Endothelial cell of umbilical vein (primary cell): ENCODE measurements at regions not wholly inside any gene's neighbourhood (a gene's known extent, or its start where the extent isn't known, plus 50 kb on each side); places are given as distances from the start of the nearest gene placed in this dataset.

Experiments used
- BruUV-seq: library from RNA; stranded (reverse); fragments of 400-500 nt; replicated peaks from 2 replicates; lab custom pipeline; 2021; lab: Mats Ljungman, UMichigan
- CTCF ChIA-PET: fragments of 300-600, 350-600 bp; sonication (Branson Sonifier 250); formaldehyde crosslinking; loops from one replicate; lab custom pipeline; 2021; ENCODE audit warnings: antibody characterized with exemption, inconsistent platforms; lab: Charles Lee
- POLR2A ChIA-PET: fragments of 300-600, 350-600 bp; sonication (Branson Sonifier 250); formaldehyde crosslinking; loops from one replicate; lab custom pipeline; 2021; ENCODE audit warnings: antibody characterized with exemption, inconsistent platforms; lab: Charles Lee
- DNase-seq: peaks from one replicate; pipeline ENCODE4 v3.0.0-alpha.2; 2011; ENCODE audit warnings: low read depth, low spot score
- FAIRE-seq: peaks from 2 replicates; lab custom pipeline; 2011; peaks lifted over from hg19 to GRCh38; lab: Jason Lieb, UNC
- H2AFZ ChIP-seq: 2 replicates; pipeline ENCODE4 v1.6.0; 2012; ENCODE audit warnings: low read depth, low read length, control low read depth, inconsistent platforms
- H3K27ac ChIP-seq: 2 replicates; pipeline ENCODE4 v1.5.1; 2011; ENCODE audit warnings: low read depth, mild to moderate bottlenecking, control low read depth, low read length, moderate library complexity; ENCODE audit not compliant: insufficient read depth
- H3K27me3 ChIP-seq, 2 experiments: 2 replicates each; pipeline versions ENCODE4 v1.6.0 to v1.6.1; 2011; ENCODE audit warnings: low read length in 2 of 2, mixed read lengths in 1 of 2; ENCODE audit not compliant: control insufficient read depth in 2 of 2, insufficient read depth in 2 of 2
- H3K36me3 ChIP-seq, 2 experiments: 2 replicates in 1 of 2; 3 replicates in 1 of 2; pipeline ENCODE4 v1.5.1; 2011; ENCODE audit warnings: low read length in 2 of 2, mild to moderate bottlenecking in 1 of 2, moderate library complexity in 1 of 2; ENCODE audit not compliant: control insufficient read depth in 2 of 2, insufficient read depth in 2 of 2; ENCODE audit errors: extremely low read depth in 1 of 2
- H3K4me1 ChIP-seq: 3 replicates; pipeline ENCODE4 v1.5.1; 2011; ENCODE audit warnings: mild to moderate bottlenecking, low read length; ENCODE audit not compliant: control insufficient read depth, insufficient read depth; ENCODE audit errors: extremely low read depth
- H3K4me2 ChIP-seq: 2 replicates; pipeline ENCODE4 v1.6.1; 2011; ENCODE audit warnings: low read length, control low read depth, mixed read lengths; ENCODE audit not compliant: insufficient read depth
- H3K4me3 ChIP-seq, 3 experiments: fragments of 200-600 bp in 1 of 3; sonication (generic), shearing (Covaris generic) in 1 of 3; replicated peaks in 1 of 3; 2 replicates each; pipeline ENCODE4 v1.5.1; 2011 to 2016; ENCODE audit warnings: control low read depth in 3 of 3, low read length in 3 of 3, mild to moderate bottlenecking in 2 of 3, inconsistent platforms in 1 of 3, low read depth in 1 of 3, moderate library complexity in 1 of 3; ENCODE audit not compliant: insufficient read depth in 1 of 3
- H3K79me2 ChIP-seq: 2 replicates; pipeline ENCODE4 v1.6.0; 2012; ENCODE audit warnings: low read length, inconsistent platforms; ENCODE audit not compliant: control insufficient read depth, insufficient read depth
- H3K9ac ChIP-seq: replicated peaks from 2 replicates; pipeline ENCODE3; 2011; ENCODE audit warnings: low read length, control low read depth; ENCODE audit not compliant: insufficient read depth; ENCODE audit errors: extremely low read depth
- H3K9me1 ChIP-seq: replicated peaks from 3 replicates; pipeline ENCODE4 v1.6.0; 2011; ENCODE audit warnings: mild to moderate bottlenecking, low read length; ENCODE audit not compliant: control insufficient read depth, insufficient read depth; ENCODE audit errors: extremely low read depth
- H3K9me3 ChIP-seq: replicated peaks from 2 replicates; pipeline ENCODE4 v1.5.1; 2012; ENCODE audit warnings: low read length, inconsistent platforms; ENCODE audit not compliant: control insufficient read depth, insufficient read depth
- H4K20me1 ChIP-seq: replicated peaks from 2 replicates; pipeline ENCODE3; 2011; ENCODE audit warnings: mild to moderate bottlenecking, low read length; ENCODE audit not compliant: control insufficient read depth, insufficient read depth; ENCODE audit errors: extremely low read depth
- EZH2 ChIP-seq: IDR thresholded peaks from 2 replicates; pipeline ENCODE4 v1.6.1; 2012; ENCODE audit warnings: borderline replicate concordance, low read depth, mild to moderate bottlenecking, moderate library complexity, low read length, inconsistent platforms; ENCODE audit not compliant: severe bottlenecking
- FOS ChIP-seq: IDR thresholded peaks from 2 replicates; pipeline ENCODE4 v1.6.1; 2011; ENCODE audit warnings: mild to moderate bottlenecking, low read length, moderate library complexity, borderline replicate concordance; ENCODE audit not compliant: insufficient read depth
- JUN ChIP-seq: IDR thresholded peaks from 2 replicates; pipeline ENCODE4 v1.6.1; 2011; ENCODE audit warnings: borderline replicate concordance, low read depth; ENCODE audit not compliant: insufficient read length, insufficient read depth
- MYC ChIP-seq: IDR thresholded peaks from one replicate; pipeline ENCODE4 v1.6.1; 2011; ENCODE audit warnings: mild to moderate bottlenecking, low read depth, low read length
- POLR2A ChIP-seq: IDR thresholded peaks from 2 replicates; pipeline ENCODE4 v1.6.1; 2012; ENCODE audit warnings: low read depth, mild to moderate bottlenecking, control low read depth, low read length
- POLR2AphosphoS5 ChIP-seq: IDR thresholded peaks from 2 replicates; pipeline ENCODE4 v1.6.1; 2012; ENCODE audit warnings: low read depth, mild to moderate bottlenecking, control low read depth, low read length, moderate library complexity; ENCODE audit not compliant: insufficient read depth
- dilution Hi-C: fragments of 300-500 bp; cut with MboI; formaldehyde crosslinking; loops from one replicate; pipeline ENCODE4 v1.15.0; 2019; ENCODE audit warnings: low sequenced_read_pairs; ENCODE audit not compliant: extremely low pct_ligation_motif_present
- intact Hi-C: fragments of 100-400 bp; cut with micrococcal nuclease; formaldehyde crosslinking; loops from one replicate; pipeline ENCODE4 v1.10.0; 2022
- TF ChIP-seq, protein P1 (sequence below): IDR thresholded peaks from 2 replicates; pipeline ENCODE4 v1.6.1; 2011; ENCODE audit not compliant: insufficient read depth, insufficient read length
- TF ChIP-seq, protein P2 (sequence below), 2 donors: IDR thresholded peaks; 1 replicate in 1 of 2; 2 replicates in 1 of 2; pipeline ENCODE4 v1.5.1; 2011; ENCODE audit warnings: low read length in 2 of 2, mild to moderate bottlenecking in 2 of 2, moderate library complexity in 2 of 2, control low read depth in 1 of 2, inconsistent platforms in 1 of 2, low read depth in 1 of 2; ENCODE audit not compliant: insufficient read depth in 1 of 2; ENCODE audit errors: extremely low read depth in 1 of 2

DNA sequence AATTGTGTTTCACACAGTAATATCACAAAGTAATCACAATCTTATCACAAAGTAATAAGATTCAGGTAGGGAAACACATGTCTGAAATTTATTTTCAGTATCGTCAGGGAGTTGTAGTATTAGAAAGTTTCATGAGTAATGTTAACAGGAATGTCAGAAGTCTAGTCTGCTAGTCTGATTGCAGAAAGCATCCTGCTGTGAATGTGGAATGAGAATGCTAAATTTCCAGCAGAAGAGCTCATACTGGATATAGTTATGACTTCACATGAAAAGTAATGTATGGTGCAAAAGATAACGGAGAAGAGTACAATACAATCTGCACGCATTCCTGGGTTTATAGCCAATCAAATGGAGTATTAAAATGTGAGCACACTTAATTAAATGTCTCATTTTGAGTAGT lies 494.7 kb upstream of the SETBP1 start:
- intact Hi-C loops, result no loop called here
- Histone ChIP-seq H3K79me2 (no peaks in the 10 kb centered on the region), H3K27me3 (peaks cover 0 to 1% of the 10 kb centered on the region in 2 experiments), H3K27ac (no peak overlapping the region), H3K4me3 (no peak overlapping the region), H2AFZ (no peak overlapping the region), H3K4me2 (no peak overlapping the region), H3K36me3 (no peaks in the 10 kb centered on the region), H3K9me3 (no peaks in the 10 kb centered on the region), H3K9ac (no peak overlapping the region), H3K4me1 (no peaks in the 10 kb centered on the region), H4K20me1 (no peaks in the 10 kb centered on the region), H3K9me1 (no peaks in the 10 kb centered on the region)
- TF ChIP-seq POLR2A, result no peak
- no peak for TF ChIP-seq EZH2
- no peak for TF ChIP-seq POLR2AphosphoS5
- TF ChIP-seq, protein P1, sequence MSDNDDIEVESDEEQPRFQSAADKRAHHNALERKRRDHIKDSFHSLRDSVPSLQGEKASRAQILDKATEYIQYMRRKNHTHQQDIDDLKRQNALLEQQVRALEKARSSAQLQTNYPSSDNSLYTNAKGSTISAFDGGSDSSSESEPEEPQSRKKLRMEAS, result no peak
- TF ChIP-seq FOS, result no peak
- no peak for TF ChIP-seq JUN
- no peak for TF ChIP-seq MYC
- dilution Hi-C loops, result no loop called here
- DNase-seq, result no peak
- BruUV-seq, result no TSS peak
- ChIA-PET POLR2A (no interaction called here), CTCF (no interaction called here)
- FAIRE-seq, result no peak

DNA sequence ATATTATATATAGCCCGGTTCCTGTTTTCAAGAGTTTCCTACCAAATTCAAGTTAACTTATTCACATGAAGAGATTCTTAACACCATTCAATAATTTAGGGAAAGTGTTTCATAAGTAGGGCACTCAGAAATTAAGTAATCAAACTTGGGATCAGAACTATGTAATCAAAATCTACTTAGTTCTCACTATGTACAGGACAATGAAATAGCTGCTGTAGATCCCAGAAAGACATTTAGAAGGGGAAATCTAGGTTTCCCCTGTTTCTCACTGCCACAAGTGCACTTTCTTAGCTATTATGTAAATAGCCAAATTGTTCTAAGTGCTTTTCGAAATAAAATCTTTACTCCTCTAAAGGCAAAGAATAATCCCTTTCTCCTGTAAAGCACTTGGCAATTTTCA lies 493.6 kb upstream of the SETBP1 start:
- Histone ChIP-seq H3K36me3 (no peaks in the 10 kb centered on the region), H3K9ac (no peak overlapping the region), H3K4me3 (no peak overlapping the region), H4K20me1 (no peaks in the 10 kb centered on the region), H3K4me2 (no peak overlapping the region), H3K27me3 (peaks cover 0 to 1% of the 10 kb centered on the region in 2 experiments), H3K4me1 (no peaks in the 10 kb centered on the region), H2AFZ (no peak overlapping the region), H3K79me2 (no peaks in the 10 kb centered on the region), H3K27ac (no peak overlapping the region), H3K9me1 (no peaks in the 10 kb centered on the region), H3K9me3 (no peaks in the 10 kb centered on the region)
- DNase-seq, result no peak
- FAIRE-seq, result no peak
- POLR2A ChIA-PET, result no interaction called here
- BruUV-seq, result no TSS peak
- TF ChIP-seq EZH2, result no peak
- TF ChIP-seq, protein P2, sequence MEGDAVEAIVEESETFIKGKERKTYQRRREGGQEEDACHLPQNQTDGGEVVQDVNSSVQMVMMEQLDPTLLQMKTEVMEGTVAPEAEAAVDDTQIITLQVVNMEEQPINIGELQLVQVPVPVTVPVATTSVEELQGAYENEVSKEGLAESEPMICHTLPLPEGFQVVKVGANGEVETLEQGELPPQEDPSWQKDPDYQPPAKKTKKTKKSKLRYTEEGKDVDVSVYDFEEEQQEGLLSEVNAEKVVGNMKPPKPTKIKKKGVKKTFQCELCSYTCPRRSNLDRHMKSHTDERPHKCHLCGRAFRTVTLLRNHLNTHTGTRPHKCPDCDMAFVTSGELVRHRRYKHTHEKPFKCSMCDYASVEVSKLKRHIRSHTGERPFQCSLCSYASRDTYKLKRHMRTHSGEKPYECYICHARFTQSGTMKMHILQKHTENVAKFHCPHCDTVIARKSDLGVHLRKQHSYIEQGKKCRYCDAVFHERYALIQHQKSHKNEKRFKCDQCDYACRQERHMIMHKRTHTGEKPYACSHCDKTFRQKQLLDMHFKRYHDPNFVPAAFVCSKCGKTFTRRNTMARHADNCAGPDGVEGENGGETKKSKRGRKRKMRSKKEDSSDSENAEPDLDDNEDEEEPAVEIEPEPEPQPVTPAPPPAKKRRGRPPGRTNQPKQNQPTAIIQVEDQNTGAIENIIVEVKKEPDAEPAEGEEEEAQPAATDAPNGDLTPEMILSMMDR (IDR thresholded peaks at IDR 0.05; ENCODE audit: extremely low read depth in 1 of 2, insufficient read depth in 1 of 2, low read depth in 1 of 2, low read length in 2 of 2), result no peak
- TF ChIP-seq FOS, result no peak
- no peak for TF ChIP-seq JUN
- dilution Hi-C loops (no loop called here), intact Hi-C loops (no loop called here)
- CTCF ChIA-PET, result no interaction called here
